PFSK-1 (cell line): ENCODE measurements at regions not wholly inside any gene's neighbourhood (a gene's known extent, or its start where the extent isn't known, plus 50 kb on each side); places are given as distances from the start of the nearest gene placed in this dataset.

Experiments used
- FOXP2 ChIP-seq: optimal IDR thresholded peaks from 2 replicates; pipeline ENCODE3; 2011; ENCODE audit warnings: borderline replicate concordance, control low read depth, inconsistent platforms; ENCODE audit not compliant: insufficient read depth; ENCODE audit errors: extremely low read length, extremely low read depth
- POLR2AphosphoS5 ChIP-seq: IDR thresholded peaks from 2 replicates; pipeline ENCODE4 v1.6.1; 2012; ENCODE audit warnings: low read depth, mild to moderate bottlenecking, control low read depth, low read length, moderate library complexity
- REST ChIP-seq, 2 experiments: IDR thresholded peaks; 2 replicates each; pipeline versions ENCODE4 v1.6.1 to v1.8.0; 2011 to 2012; ENCODE audit warnings: low read depth in 2 of 2, low read length in 2 of 2, control low read depth in 1 of 2, inconsistent platforms in 1 of 2, mild to moderate bottlenecking in 1 of 2, moderate library complexity in 1 of 2; ENCODE audit not compliant: insufficient read depth in 1 of 2
- SIN3A ChIP-seq: IDR thresholded peaks from 2 replicates; pipeline ENCODE4 v1.6.1; 2012; ENCODE audit warnings: mild to moderate bottlenecking, low read length, moderate library complexity, borderline replicate concordance; ENCODE audit not compliant: insufficient read depth
- TAF1 ChIP-seq: IDR thresholded peaks from 2 replicates; pipeline ENCODE4 v1.6.1; 2012; ENCODE audit warnings: low read length, control low read depth, borderline replicate concordance; ENCODE audit not compliant: insufficient read depth

GRCh38 chr3:72641072-72641471 is 207.2 kb downstream of the SHQ1 start:
- no peak for TF ChIP-seq SIN3A
- no peak for TF ChIP-seq TAF1
- TF ChIP-seq FOXP2 = no peak
- no peak for TF ChIP-seq REST (IDR thresholded peaks at IDR 0.05; ENCODE audit: insufficient read depth in 1 of 2, low read depth in 2 of 2, low read length in 2 of 2)
- TF ChIP-seq POLR2AphosphoS5 = no peak

- no peak for TF ChIP-seq FOXP2
- no peak for TF ChIP-seq REST (IDR thresholded peaks at IDR 0.05; ENCODE audit: insufficient read depth in 1 of 2, low read depth in 2 of 2, low read length in 2 of 2)
Observed at GRCh38 chr3:72636969-72637597, 211.2 kb downstream of the SHQ1 start.

GRCh38 chr3:72635551-72635950 is 212.7 kb downstream of the SHQ1 start:
- TF ChIP-seq TAF1 (no peak), FOXP2 (no peak), POLR2AphosphoS5 (no peak), REST (IDR thresholded peaks at IDR 0.05; ENCODE audit: insufficient read depth in 1 of 2, low read depth in 2 of 2, low read length in 2 of 2) (no peak), SIN3A (no peak)

GRCh38 chr3:72634128-72634527 is 214.1 kb downstream of the SHQ1 start:
- TF ChIP-seq REST (IDR thresholded peaks at IDR 0.05; ENCODE audit: insufficient read depth in 1 of 2, low read depth in 2 of 2, low read length in 2 of 2) = no peak
- no peak for TF ChIP-seq SIN3A
- no peak for TF ChIP-seq POLR2AphosphoS5
- TF ChIP-seq FOXP2 = no peak
- no peak for TF ChIP-seq TAF1

- TF ChIP-seq FOXP2 (no peak), POLR2AphosphoS5 (no peak), TAF1 (no peak), SIN3A (no peak), REST (IDR thresholded peaks at IDR 0.05; ENCODE audit: insufficient read depth in 1 of 2, low read depth in 2 of 2, low read length in 2 of 2) (no peak)
Observed at GRCh38 chr3:72633534-72633933, 214.7 kb downstream of the SHQ1 start.
